B cell (primary cell): ENCODE measurements at regions not wholly inside any gene's neighbourhood (a gene's known extent, or its start where the extent isn't known, plus 50 kb on each side); places are given as distances from the start of the nearest gene placed in this dataset.

Source experiments
- EZH2 ChIP-seq: IDR thresholded peaks from 2 replicates; pipeline ENCODE4 v1.6.1; 2012; ENCODE audit warnings: borderline replicate concordance, low read depth, mild to moderate bottlenecking, moderate library complexity, low read length; ENCODE audit not compliant: insufficient read depth, poor library complexity, severe bottlenecking
- TF ChIP-seq, protein P1 (sequence below): fragments of 200-600 bp; IDR thresholded peaks from one replicate; pipeline ENCODE4 v1.8.0; 2022; ENCODE audit warnings: antibody characterized with exemption, mild to moderate bottlenecking

DNA sequence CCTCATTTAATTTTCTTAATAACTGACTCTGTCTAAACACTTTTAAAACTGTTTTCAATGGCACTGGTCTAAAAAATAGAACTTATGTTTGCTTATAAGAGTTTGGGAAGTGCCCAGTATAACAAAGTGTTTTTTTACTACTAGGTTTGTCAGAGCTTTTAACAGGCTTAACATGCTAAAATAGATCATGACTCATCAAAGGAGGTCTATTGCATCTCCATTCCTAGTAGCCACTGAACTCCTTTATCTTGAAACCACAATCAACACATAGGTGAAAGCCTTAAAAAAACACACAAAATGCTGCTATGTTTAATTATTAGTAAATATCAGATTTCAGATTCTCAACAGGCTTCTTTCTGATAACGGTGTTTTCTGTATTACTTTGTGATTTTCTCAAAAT, 196.4 kb upstream of the KIF2B start:
- TF ChIP-seq, protein P1, sequence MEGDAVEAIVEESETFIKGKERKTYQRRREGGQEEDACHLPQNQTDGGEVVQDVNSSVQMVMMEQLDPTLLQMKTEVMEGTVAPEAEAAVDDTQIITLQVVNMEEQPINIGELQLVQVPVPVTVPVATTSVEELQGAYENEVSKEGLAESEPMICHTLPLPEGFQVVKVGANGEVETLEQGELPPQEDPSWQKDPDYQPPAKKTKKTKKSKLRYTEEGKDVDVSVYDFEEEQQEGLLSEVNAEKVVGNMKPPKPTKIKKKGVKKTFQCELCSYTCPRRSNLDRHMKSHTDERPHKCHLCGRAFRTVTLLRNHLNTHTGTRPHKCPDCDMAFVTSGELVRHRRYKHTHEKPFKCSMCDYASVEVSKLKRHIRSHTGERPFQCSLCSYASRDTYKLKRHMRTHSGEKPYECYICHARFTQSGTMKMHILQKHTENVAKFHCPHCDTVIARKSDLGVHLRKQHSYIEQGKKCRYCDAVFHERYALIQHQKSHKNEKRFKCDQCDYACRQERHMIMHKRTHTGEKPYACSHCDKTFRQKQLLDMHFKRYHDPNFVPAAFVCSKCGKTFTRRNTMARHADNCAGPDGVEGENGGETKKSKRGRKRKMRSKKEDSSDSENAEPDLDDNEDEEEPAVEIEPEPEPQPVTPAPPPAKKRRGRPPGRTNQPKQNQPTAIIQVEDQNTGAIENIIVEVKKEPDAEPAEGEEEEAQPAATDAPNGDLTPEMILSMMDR: no peak
- no peak for TF ChIP-seq EZH2
